ENCODE measurements at regions not wholly inside any gene's neighbourhood (a gene's known extent, or its start where the extent isn't known, plus 50 kb on each side); places are given as distances from the start of the nearest gene placed in this dataset.

DNA sequence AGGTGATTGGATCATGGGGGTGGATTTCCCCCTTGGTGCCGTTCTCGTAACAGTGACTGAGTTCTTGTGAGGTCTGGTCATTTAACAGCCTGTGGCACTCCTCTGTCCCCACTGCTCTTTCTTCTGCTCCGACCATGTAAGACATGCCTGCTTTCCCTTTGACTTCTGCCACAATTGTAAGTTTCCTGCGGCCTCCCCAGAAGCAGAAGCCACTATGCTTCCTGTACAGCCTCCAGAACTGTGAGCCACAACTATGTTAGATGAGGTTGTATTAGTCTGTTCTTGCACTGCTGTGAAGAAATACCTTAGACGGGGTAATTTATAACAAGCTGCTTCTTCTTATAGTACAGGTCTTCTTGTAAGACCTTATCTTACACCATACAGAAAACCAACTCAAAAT, 241.7 kb upstream of the KLF14 start:
- Mint-ChIP-seq H3K27ac (peak overlapping the region; percentile 58), H3K27me3 (ENCODE audit: low read depth) (no peaks in the 10 kb centered on the region), H3K4me3 (no peak overlapping the region), H3K9me3 (peaks cover 36% of the 10 kb centered on the region), H3K36me3 (ENCODE audit: low read depth) (peaks cover 38% of the 10 kb centered on the region), H3K4me1 (ENCODE audit: low read depth) (peaks cover 34% of the 10 kb centered on the region)
- no peak for DNase-seq (ENCODE audit: low spot score)

- Mint-ChIP-seq H3K4me3 (no peak overlapping the region), H3K36me3 (ENCODE audit: low read depth) (peaks cover 7% of the 10 kb centered on the region), H3K9me3 (no peaks in the 10 kb centered on the region), H3K27ac (no peak overlapping the region), H3K4me1 (ENCODE audit: low read depth) (peaks cover 27% of the 10 kb centered on the region), H3K27me3 (ENCODE audit: low read depth) (no peaks in the 10 kb centered on the region)
- DNase-seq (ENCODE audit: low spot score), result peak; percentile 44
Measured at GRCh38 chr7:130982160-130982638, 248.2 kb upstream of the KLF14 start.

DNA sequence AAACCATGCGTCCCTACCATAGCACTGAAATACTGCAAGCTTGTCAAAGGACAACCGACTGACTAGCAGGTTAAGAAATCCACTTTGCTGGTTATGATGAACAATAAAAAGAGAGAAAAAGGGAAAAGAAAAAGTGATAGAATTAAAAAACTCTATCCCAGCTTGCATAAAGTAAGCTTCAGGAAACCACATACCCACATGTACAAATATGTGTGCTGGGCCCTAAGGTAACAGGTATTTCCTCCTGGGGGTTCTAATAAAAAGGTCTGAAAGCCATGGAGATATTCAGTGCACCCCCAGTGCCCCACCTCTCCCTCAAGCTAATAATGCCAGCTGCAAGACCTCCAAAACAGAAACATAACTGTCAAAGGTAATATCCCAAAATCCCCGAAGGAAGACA, 248.6 kb upstream of the KLF14 start:
- Mint-ChIP-seq H3K4me1 (ENCODE audit: low read depth) (peaks cover 28% of the 10 kb centered on the region), H3K4me3 (no peak overlapping the region), H3K36me3 (ENCODE audit: low read depth) (peaks cover 7% of the 10 kb centered on the region), H3K9me3 (no peaks in the 10 kb centered on the region), H3K27ac (no peak overlapping the region), H3K27me3 (ENCODE audit: low read depth) (no peaks in the 10 kb centered on the region)
- no peak for DNase-seq (ENCODE audit: low spot score)

DNA sequence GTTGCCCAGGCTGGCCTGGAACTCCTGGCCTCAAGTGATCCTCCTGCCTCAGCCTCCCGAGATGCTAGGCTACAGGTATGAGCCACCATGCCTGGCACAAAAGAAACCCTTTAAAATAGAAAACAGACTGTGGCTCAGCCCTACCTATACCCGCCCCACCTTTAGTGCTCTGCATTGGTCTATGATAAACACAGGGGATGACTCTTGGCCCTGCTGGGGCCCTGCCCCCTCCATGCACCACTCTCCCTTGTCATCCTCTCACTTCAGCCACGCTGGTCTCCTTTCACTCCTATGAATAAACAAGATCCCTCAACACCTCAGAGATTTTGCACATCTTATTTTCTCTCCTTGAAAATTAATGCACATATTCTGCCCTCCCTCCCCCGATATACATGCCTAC, 251.4 kb upstream of the KLF14 start:
- Mint-ChIP-seq H3K36me3 (ENCODE audit: low read depth) (peaks cover 7% of the 10 kb centered on the region), H3K9me3 (no peaks in the 10 kb centered on the region), H3K4me1 (ENCODE audit: low read depth) (peaks cover 41% of the 10 kb centered on the region), H3K27ac (peak overlapping the region; percentile 53), H3K27me3 (ENCODE audit: low read depth) (no peaks in the 10 kb centered on the region), H3K4me3 (no peak overlapping the region)
- no peak for DNase-seq (ENCODE audit: low spot score)

GRCh38 chr7:130986261-130986690, 252.3 kb upstream of the KLF14 start:
- H3K27ac Mint-ChIP-seq, result peak overlapping the region; percentile 53

DNA sequence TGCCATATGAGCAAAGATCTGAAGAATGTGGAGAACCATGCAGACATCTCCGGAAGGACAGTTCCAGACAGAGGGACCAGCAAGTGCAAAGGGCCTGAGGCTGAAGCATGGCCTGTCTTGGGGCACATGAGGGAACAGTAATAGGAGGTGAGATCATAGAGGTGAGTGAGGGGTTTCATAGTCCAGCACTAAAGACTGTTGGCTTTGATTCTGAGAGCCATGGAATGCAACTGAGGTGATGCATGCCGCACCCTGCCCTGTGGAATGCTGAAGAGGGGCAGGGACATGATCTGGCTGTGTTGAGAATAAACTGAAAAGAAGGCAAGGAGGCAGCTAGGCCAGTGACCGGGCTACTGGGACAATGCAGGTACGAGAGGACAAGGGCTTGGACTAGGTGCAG, 253.1 kb upstream of the KLF14 start:
- Mint-ChIP-seq H3K4me3 (no peak overlapping the region), H3K36me3 (ENCODE audit: low read depth) (peaks cover 8% of the 10 kb centered on the region), H3K4me1 (ENCODE audit: low read depth) (peaks cover 51% of the 10 kb centered on the region), H3K27ac (peak overlapping the region; percentile 22), H3K9me3 (no peaks in the 10 kb centered on the region), H3K27me3 (ENCODE audit: low read depth) (no peaks in the 10 kb centered on the region)
- no peak for DNase-seq (ENCODE audit: low spot score)

More at GRCh38 chr7:130986261-130986690, 252.3 kb upstream of the KLF14 start:
- H3K4me3 Mint-ChIP-seq, result peak overlapping the region; percentile 4
- peaks cover 47% of the 10 kb centered on the region for H3K4me1 Mint-ChIP-seq (ENCODE audit: low read depth)
- no peak for DNase-seq (ENCODE audit: low spot score)
- no peaks in the 10 kb centered on the region for H3K27me3 Mint-ChIP-seq (ENCODE audit: low read depth)
- H3K36me3 Mint-ChIP-seq (ENCODE audit: low read depth), result peaks cover 7% of the 10 kb centered on the region
- H3K9me3 Mint-ChIP-seq, result no peaks in the 10 kb centered on the region

DNA sequence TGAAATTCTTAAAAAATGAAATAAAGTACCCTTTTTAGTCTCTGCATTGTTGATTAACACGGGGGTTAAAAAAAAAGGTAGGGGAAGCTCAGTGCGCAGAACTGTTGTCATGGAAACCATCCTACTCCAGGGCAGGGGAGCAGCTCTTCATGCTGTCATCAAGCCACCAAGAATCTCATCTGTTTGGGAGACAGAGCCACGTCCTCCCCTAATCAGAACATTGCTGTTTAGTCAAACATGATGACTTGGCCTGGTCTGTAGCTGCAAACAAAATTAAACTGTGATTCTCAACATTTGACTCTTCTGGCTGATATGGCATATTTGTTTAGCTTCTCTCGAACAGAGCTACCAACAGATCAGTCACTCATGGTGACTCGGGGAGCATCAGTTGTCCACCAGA, 254.4 kb upstream of the KLF14 start:
- Mint-ChIP-seq H3K4me1 (ENCODE audit: low read depth) (peaks cover 51% of the 10 kb centered on the region), H3K27ac (peak overlapping the region; percentile 84), H3K27me3 (ENCODE audit: low read depth) (no peaks in the 10 kb centered on the region), H3K4me3 (peak overlapping the region; percentile 14), H3K36me3 (ENCODE audit: low read depth) (peaks cover 9% of the 10 kb centered on the region), H3K9me3 (no peaks in the 10 kb centered on the region)
- DNase-seq (ENCODE audit: low spot score), result no peak

GRCh38 chr7:130989101-130989795, 255.2 kb upstream of the KLF14 start:
- Mint-ChIP-seq H3K27ac (peak overlapping the region; percentile 84), H3K4me3 (peak overlapping the region; percentile 12), H3K36me3 (ENCODE audit: low read depth) (peaks cover 12% of the 10 kb centered on the region), H3K9me3 (no peaks in the 10 kb centered on the region), H3K4me1 (ENCODE audit: low read depth) (peaks cover 54% of the 10 kb centered on the region), H3K27me3 (ENCODE audit: low read depth) (no peaks in the 10 kb centered on the region)
- no peak for DNase-seq (ENCODE audit: low spot score)

GRCh38 chr7:130990178-130990832, 256.3 kb upstream of the KLF14 start:
- peak overlapping the region; percentile 25 for H3K4me3 Mint-ChIP-seq
- DNase-seq (ENCODE audit: low spot score), result no peak

GRCh38 chr7:130993671-130994365, 259.8 kb upstream of the KLF14 start:
- DNase-seq (ENCODE audit: low spot score), result no peak
- Mint-ChIP-seq H3K9me3 (no peaks in the 10 kb centered on the region), H3K4me3 (peak overlapping the region; percentile 52), H3K4me1 (ENCODE audit: low read depth) (peaks cover 68% of the 10 kb centered on the region), H3K36me3 (ENCODE audit: low read depth) (peaks cover 8% of the 10 kb centered on the region), H3K27ac (peak overlapping the region; percentile 74), H3K27me3 (ENCODE audit: low read depth) (no peaks in the 10 kb centered on the region)

More at GRCh38 chr7:130990178-130990832, 256.3 kb upstream of the KLF14 start:
- peaks cover 12% of the 10 kb centered on the region for H3K36me3 Mint-ChIP-seq (ENCODE audit: low read depth)
- no peaks in the 10 kb centered on the region for H3K9me3 Mint-ChIP-seq
- peaks cover 64% of the 10 kb centered on the region for H3K4me1 Mint-ChIP-seq (ENCODE audit: low read depth)
- H3K27ac Mint-ChIP-seq, result peak overlapping the region; percentile 73
- H3K27me3 Mint-ChIP-seq (ENCODE audit: low read depth), result no peaks in the 10 kb centered on the region

- no peaks in the 10 kb centered on the region for H3K9me3 Mint-ChIP-seq
- H3K36me3 Mint-ChIP-seq (ENCODE audit: low read depth), result peaks cover 15% of the 10 kb centered on the region
- no peaks in the 10 kb centered on the region for H3K27me3 Mint-ChIP-seq (ENCODE audit: low read depth)
- peak overlapping the region; percentile 52 for H3K4me3 Mint-ChIP-seq
- H3K4me1 Mint-ChIP-seq (ENCODE audit: low read depth), result peaks cover 68% of the 10 kb centered on the region
- DNase-seq (ENCODE audit: low spot score), result no peak
- peak overlapping the region; percentile 74 for H3K27ac Mint-ChIP-seq
Measured at GRCh38 chr7:130994378-130995115, 260.5 kb upstream of the KLF14 start.

GRCh38 chr7:130995252-130996081, 261.5 kb upstream of the KLF14 start:
- Mint-ChIP-seq H3K9me3 (no peaks in the 10 kb centered on the region), H3K4me3 (peak overlapping the region; percentile 84), H3K27ac (peak overlapping the region; percentile 91), H3K4me1 (ENCODE audit: low read depth) (peaks cover 66% of the 10 kb centered on the region), H3K36me3 (ENCODE audit: low read depth) (peaks cover 16% of the 10 kb centered on the region), H3K27me3 (ENCODE audit: low read depth) (no peaks in the 10 kb centered on the region)
- no peak for DNase-seq (ENCODE audit: low spot score)

Measured in T-helper 2 cell treated with Interferon-gamma antibody and Interleukin-4, amounts not matched to agents 5 μg/mL and 100 μg/mL, for 36 hours (primary cell).